PFSK-1 (cell line): ENCODE measurements at regions not wholly inside any gene's neighbourhood (a gene's known extent, or its start where the extent isn't known, plus 50 kb on each side); places are given as distances from the start of the nearest gene placed in this dataset.

ENCODE experiments used
- FOXP2 ChIP-seq: optimal IDR thresholded peaks from 2 replicates; pipeline ENCODE3; 2011; ENCODE audit warnings: borderline replicate concordance, control low read depth, inconsistent platforms; ENCODE audit not compliant: insufficient read depth; ENCODE audit errors: extremely low read length, extremely low read depth
- POLR2AphosphoS5 ChIP-seq: IDR thresholded peaks from 2 replicates; pipeline ENCODE4 v1.6.1; 2012; ENCODE audit warnings: low read depth, mild to moderate bottlenecking, control low read depth, low read length, moderate library complexity
- SIN3A ChIP-seq: IDR thresholded peaks from 2 replicates; pipeline ENCODE4 v1.6.1; 2012; ENCODE audit warnings: mild to moderate bottlenecking, low read length, moderate library complexity, borderline replicate concordance; ENCODE audit not compliant: insufficient read depth
- TAF1 ChIP-seq: IDR thresholded peaks from 2 replicates; pipeline ENCODE4 v1.6.1; 2012; ENCODE audit warnings: low read length, control low read depth, borderline replicate concordance; ENCODE audit not compliant: insufficient read depth
- TF ChIP-seq, protein P1 (sequence below), 2 experiments: IDR thresholded peaks; 2 replicates each; pipeline versions ENCODE4 v1.6.1 to v1.8.0; 2011 to 2012; ENCODE audit warnings: low read depth in 2 of 2, low read length in 2 of 2, control low read depth in 1 of 2, inconsistent platforms in 1 of 2, mild to moderate bottlenecking in 1 of 2, moderate library complexity in 1 of 2; ENCODE audit not compliant: insufficient read depth in 1 of 2

DNA sequence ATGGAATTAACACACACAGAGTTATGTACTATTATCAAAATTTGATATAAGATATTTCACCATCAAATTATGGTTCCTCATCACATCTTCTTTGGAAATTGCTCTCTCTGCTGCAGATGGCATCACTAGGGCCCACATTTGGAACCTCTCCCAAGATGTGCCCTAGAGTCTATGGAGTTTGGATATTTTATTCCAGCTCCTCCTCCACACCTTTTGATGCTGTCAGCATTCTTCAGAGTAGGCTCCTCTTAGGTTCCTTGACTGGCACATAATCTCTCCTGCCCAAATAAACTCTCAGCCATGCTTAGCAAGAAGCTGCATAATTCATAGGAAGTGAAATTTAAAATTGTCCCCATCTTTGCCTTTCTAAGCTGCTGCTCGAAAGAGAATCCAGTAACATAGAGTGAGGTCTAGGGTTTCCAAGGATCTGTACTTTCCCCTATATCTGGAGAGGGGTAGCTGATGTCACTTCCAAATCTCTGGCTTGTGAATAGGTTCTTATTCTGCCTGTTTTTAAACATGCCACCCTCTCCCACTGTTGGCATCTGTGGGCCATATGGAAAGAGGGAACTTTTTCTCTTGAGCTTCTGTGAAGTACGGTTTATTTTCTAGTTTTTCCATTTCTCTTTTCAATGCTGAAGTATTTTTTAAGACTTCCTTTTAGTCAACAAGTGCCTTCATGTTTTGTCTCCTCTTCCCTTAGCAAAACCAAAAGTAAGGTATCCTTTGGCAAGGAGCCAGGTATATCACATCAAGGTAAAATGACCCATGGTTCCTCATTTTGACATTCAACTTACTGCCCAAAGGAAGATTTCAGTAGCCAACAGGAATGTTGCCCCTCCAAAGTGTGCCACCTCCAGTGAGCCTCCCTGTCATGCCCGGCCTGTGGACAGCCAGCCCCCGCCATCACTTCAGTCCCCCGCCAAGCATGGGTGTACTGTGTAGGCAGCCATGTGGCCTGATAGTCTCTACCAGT lies 75.3 kb upstream of the C2CD4B start:
- no peak for TF ChIP-seq FOXP2
- TF ChIP-seq TAF1: no peak
- no peak for TF ChIP-seq POLR2AphosphoS5
- TF ChIP-seq, protein P1, sequence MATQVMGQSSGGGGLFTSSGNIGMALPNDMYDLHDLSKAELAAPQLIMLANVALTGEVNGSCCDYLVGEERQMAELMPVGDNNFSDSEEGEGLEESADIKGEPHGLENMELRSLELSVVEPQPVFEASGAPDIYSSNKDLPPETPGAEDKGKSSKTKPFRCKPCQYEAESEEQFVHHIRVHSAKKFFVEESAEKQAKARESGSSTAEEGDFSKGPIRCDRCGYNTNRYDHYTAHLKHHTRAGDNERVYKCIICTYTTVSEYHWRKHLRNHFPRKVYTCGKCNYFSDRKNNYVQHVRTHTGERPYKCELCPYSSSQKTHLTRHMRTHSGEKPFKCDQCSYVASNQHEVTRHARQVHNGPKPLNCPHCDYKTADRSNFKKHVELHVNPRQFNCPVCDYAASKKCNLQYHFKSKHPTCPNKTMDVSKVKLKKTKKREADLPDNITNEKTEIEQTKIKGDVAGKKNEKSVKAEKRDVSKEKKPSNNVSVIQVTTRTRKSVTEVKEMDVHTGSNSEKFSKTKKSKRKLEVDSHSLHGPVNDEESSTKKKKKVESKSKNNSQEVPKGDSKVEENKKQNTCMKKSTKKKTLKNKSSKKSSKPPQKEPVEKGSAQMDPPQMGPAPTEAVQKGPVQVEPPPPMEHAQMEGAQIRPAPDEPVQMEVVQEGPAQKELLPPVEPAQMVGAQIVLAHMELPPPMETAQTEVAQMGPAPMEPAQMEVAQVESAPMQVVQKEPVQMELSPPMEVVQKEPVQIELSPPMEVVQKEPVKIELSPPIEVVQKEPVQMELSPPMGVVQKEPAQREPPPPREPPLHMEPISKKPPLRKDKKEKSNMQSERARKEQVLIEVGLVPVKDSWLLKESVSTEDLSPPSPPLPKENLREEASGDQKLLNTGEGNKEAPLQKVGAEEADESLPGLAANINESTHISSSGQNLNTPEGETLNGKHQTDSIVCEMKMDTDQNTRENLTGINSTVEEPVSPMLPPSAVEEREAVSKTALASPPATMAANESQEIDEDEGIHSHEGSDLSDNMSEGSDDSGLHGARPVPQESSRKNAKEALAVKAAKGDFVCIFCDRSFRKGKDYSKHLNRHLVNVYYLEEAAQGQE (IDR thresholded peaks at IDR 0.05; ENCODE audit: insufficient read depth in 1 of 2, low read depth in 2 of 2, low read length in 2 of 2): no peak
- no peak for TF ChIP-seq SIN3A

DNA sequence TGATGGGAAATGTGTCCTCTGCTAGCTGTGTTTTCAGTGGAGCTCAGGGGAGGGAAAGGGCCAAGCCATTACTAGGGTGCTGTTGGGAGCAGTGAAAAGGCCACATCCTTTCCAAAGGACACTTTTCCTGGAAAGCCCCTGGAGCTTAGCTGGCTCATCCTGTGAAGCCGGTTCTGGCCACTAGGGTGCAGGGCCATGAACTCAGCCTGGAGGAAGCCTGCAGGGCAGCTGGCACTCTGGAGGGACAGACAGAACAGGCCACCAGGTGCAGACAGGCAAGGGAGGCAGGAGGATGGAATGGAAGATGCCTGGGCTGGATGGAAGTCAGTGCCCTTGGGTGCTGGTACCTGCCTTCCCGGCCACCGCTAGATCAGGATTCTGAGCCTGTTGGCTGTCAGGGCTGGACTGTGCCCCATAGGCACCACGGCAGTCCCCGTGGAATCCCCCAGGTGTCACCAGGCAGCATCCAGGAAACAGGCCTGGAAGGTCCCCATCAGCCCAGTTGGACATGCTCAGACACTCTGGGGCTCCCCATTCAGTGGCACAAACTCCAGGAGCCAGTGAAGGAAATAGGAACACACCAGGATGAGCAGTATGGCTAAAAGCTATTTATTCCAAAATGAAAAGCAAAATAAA lies 76.2 kb upstream of the C2CD4B start:
- no peak for TF ChIP-seq TAF1
- TF ChIP-seq, protein P1 (IDR thresholded peaks at IDR 0.05; ENCODE audit: insufficient read depth in 1 of 2, low read depth in 2 of 2, low read length in 2 of 2): no peak
- no peak for TF ChIP-seq POLR2AphosphoS5
- no peak for TF ChIP-seq FOXP2
- no peak for TF ChIP-seq SIN3A

DNA sequence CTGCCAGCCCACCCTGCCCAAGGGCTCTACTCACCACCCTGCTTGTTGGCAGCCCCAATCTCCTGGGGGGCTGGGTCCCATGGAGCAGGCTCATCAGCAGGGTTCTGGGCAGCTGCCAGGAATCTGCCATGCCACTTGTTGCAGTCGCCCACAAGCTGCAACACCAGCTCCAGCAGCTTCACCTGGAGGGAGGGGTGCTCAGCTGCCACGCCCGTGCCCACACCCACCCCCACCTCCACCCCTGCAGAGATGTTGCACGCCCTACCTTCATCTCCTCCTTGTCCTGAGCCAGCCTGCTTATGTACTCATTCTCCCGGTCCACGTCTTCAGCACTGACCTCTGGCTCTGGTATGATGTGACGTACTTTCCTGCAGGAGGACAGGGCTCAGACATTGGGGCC lies 77.9 kb upstream of the C2CD4B start:
- TF ChIP-seq TAF1 (no peak), SIN3A (no peak), POLR2AphosphoS5 (no peak), FOXP2 (no peak)
- TF ChIP-seq, protein P1 (IDR thresholded peaks at IDR 0.05; ENCODE audit: insufficient read depth in 1 of 2, low read depth in 2 of 2, low read length in 2 of 2): no peak

DNA sequence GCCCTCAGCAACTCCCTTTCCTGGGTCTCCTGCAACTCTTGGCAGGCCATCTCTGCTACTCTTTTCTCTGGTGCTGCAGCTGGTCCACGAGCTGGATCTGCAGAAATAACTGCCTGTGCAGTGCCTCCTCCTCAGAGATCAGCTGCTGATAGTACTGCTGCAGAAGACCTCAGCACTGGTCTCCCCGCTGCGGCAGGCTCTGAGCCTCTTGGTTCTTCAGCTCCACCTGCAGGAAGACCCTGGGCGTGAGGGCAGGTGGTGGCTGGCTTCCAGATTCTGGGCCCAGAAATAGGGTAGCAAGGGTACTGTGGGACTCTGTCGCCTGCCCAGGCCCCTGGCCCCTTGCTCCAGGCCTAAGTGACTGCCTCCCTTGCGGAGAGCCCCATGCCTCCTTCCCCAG lies 79.7 kb upstream of the C2CD4B start:
- TF ChIP-seq, protein P1 (IDR thresholded peaks at IDR 0.05; ENCODE audit: insufficient read depth in 1 of 2, low read depth in 2 of 2, low read length in 2 of 2): no peak
- TF ChIP-seq FOXP2: no peak
- TF ChIP-seq TAF1: no peak
- no peak for TF ChIP-seq SIN3A
- no peak for TF ChIP-seq POLR2AphosphoS5
